HG02763 (cell line): ENCODE measurements at regions not wholly inside any gene's neighbourhood (a gene's known extent, or its start where the extent isn't known, plus 50 kb on each side); places are given as distances from the start of the nearest gene placed in this dataset.

ENCODE experiments used
- ATAC-seq: cut with Tn5 transposase; IDR thresholded peaks from one replicate; pipeline ENCODE4 v1.9.1; 2021; ENCODE audit warnings: mild to moderate bottlenecking, moderate library complexity; ENCODE audit not compliant: unreplicated experiment

DNA sequence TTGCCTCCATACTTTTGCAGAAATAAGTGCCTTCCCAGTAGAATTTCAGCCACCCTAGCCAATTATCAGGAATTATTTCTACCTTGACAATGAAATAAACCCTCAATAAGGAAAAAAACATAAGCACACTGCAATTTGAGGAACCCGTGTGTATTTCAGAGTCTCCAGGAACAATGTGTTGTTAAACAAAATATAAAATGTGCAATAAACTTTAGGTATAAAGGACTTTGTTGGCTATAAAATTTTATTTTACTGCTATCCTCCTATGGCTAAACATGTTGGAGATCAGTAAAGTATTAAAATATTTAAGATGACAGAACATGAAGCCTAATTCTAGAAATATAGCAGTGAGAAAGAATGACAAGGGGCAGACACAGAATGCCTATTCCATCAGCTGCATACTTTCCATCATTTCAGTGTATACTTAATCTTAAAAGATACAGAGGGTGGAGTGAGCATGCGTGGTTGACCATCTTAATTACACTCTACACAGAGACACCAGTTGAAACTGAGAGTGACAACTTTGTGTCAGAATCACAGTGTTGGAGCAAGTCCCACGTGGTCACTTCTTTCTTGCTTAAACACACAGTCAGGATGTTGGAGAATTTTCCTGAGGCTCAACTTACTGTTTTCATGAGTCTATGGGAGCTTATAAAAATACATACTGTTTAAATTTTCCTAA lies 79.0 kb upstream of the SUCLG2 start:
- no peak for ATAC-seq

DNA sequence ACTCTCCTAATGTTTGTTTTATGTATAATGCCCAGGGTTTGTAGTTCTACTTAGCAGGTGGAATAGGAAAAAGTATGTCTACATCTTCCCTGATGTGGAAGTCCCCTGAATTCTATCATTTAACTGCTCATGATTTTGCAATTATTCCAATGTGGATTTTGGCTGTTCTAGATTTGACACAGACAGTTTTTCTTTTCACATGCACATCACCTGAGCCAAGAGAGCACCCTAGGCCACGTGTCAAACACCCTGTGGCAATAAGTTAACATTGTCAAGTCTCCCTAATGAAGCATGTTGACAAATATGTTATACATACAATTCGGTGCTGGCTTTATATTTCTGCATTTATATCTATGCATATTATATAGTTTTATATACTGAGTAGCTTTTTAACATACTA lies 70.0 kb upstream of the SUCLG2 start:
- ATAC-seq, result no peak

DNA sequence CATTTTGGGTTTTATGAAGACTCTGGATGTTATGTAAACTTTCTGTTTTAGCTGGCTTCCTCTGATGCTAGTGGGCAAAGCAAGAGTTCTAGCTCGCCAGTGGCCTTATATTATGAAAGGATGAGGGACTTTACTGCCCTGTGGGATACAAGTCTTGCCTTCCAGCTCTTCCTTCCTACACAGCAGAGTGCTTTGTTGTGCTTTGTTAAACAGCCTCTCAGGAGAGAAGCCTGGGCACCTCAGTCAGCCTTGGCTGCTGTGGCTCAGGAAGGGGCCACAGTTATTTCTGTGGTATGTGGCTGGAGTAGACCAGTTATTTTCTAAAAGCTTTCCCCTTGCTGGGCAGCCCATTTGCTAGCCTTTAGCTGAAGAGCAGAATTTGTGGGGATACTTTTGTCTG lies 69.5 kb upstream of the SUCLG2 start:
- no peak for ATAC-seq

DNA sequence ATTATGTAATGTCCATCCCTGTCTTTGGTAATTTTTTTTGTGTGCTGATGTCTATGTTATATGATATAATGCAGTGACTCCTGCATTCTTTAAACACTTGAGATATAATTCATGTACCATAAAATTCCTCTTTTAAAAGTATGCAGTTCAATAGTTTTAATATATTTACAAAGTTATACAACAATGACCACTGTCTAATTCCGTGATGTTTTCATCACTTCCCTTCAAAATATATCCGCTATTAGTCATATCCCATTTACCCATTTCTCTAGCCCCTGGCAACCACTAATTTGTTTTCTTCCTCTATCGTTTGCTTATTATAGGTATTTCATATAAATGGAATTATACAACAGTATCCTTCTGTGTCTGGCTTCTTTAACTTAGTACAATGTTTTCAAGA lies 64.9 kb upstream of the SUCLG2 start:
- ATAC-seq, result no peak

DNA sequence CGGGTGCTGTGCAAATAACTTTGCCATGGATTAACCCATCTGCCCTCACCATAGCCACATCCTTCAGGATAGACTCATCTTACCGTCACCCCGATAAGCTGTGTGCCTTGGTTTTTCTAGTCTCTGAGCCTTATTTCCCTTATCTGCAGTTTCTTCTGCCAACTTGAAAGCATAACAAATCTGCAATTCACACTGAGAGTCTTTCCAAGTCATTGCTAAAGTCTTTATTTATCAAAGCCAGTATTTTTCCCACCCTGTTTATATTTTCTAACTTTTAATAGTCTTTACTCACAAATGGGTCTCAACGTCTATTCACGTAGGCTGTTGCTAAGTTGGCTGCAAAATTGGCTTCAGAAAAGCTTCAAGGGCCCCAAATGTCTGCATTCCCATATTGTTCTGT lies 61.6 kb upstream of the SUCLG2 start:
- no peak for ATAC-seq

DNA sequence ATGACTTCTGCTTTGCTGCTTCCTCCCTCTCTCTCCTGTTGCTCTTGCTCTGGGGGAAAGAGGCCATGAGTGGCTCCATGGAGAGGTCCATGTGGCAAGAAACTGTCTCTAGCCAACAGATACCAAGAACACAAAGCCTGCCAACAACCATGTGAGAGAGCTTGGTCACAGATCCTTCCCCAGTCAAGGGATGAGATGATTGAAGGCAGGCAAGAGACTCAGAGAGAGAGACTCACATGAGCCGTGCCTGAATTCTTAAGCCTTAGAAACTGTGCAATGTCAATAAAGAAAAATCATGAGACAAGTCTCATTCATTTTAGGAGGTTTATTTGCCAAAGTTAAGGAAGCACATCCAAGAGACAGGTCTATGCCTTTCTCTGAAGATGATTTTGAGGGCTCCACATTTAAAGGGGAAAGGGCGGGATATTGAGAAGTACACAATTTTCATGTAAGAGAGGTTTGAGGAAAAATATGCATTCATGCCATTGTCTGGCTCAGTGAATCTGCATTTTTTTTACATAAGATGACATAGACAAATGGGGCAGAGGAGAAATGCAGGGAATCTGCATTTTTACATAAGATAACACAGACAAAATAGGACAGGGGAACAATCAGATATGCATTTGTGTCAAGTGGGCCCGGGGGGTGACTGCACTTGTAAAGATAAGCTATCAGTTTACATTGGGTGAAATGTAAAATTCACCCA lies 59.5 kb upstream of the SUCLG2 start:
- ATAC-seq, result no peak

DNA sequence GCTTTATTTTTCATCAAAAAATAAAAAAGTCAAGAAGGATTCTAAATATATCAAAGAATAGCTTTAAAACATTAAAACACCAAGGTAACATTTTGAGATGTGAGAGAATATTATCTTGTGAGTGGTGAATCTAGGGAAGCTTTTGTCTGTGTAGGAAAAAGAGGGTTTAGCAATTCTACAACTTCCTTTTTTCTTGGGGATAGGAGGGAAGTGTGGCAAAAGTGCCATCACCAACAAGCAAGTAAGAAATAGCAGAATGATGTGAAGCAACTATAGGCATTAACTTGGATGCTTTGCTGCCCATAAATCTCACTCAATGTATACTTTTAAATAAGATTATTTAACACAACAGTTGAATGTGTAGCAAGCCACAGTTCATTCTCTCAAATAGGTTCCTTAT lies 57.8 kb upstream of the SUCLG2 start:
- ATAC-seq, result no peak

DNA sequence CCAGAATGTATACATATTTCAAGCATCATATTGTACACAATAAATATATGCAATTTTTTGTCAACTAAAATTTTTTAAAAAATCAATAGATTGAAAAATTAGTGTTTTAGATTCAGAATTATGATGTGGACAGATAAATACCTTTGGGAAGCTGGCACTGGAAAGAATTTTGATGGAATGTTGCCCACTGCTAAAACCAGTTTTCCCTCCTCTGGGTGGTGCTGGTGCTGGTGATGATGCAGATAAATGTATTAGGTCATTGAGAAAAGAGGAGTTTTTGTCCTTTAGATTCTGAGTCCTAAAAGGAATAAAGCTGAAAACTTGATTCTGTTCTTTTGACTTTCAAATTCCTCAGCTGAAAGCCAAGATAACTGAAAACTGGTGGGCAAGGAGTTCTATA lies 56.0 kb upstream of the SUCLG2 start:
- no peak for ATAC-seq

DNA sequence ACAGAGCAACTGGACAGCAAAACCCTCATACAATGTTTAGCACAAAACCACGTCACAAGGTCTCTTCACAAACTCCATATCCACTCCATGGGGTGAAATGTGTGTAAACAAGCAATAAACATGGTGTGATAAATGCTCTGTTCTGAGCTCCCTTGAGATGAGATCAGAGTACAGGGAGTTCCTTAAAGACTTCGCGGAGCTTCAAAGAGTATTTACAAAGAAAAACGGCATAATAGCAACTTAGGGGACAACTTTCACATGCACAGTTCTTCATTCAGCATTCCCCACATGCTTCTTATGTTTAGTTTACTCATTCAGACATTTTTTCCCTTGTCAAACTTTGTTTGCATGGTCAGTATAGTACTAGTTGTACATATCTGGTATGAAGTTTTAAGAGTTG lies 52.5 kb upstream of the SUCLG2 start:
- no peak for ATAC-seq

DNA sequence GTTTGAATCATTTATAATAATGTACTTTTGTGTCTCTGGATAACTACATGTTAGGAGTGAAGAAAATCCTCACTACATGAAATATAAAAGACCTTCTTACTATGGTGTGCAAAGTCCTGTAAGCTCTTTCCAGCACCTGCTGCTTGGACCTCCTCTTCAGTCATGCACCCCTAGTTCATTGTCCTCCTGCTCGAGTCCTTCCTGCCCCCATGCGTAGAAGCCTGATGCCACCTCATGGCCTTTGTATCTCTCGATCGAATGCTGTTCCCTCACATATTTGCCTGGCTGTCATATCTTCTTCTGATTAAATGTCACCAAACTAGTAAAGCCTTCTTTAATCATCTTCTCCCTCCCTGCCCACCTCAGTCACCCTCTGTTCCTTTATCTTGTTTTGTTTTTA lies 49.9 kb upstream of the SUCLG2 start:
- no peak for ATAC-seq
